ENCODE measurements at regions not wholly inside any gene's neighbourhood (a gene's known extent, or its start where the extent isn't known, plus 50 kb on each side); places are given as distances from the start of the nearest gene placed in this dataset.

GRCh38 chr2:66814916-66815315 is 380.0 kb downstream of the MEIS1 start:
- Histone ChIP-seq H4K20me1 (ENCODE audit: control insufficient read depth, insufficient read depth, low read length, poor library complexity, severe bottlenecking) (no peaks in the 10 kb centered on the region), H3K4me2 (replicated peaks; ENCODE audit: low read depth, low read length, poor library complexity, severe bottlenecking) (no peak overlapping the region), H3K27me3 (replicated peaks in 1 of 4; ENCODE audit: control extremely low read depth in 1 of 4, control insufficient read depth in 3 of 4, insufficient read depth in 4 of 4, low read length in 3 of 4) (no peaks in the 10 kb centered on the region), H3K79me2 (ENCODE audit: control insufficient read depth, insufficient read depth, low read length) (no peaks in the 10 kb centered on the region), H2AFZ (ENCODE audit: insufficient read depth, low read depth, low read length, poor library complexity, severe bottlenecking) (no peak overlapping the region), H3K36me3 (replicated peaks in 1 of 2; ENCODE audit: control extremely low read depth in 1 of 2, control insufficient read depth in 1 of 2, extremely low read depth in 1 of 2, insufficient read depth in 2 of 2, low read length in 1 of 2) (no peaks in the 10 kb centered on the region), H3K9me3 (ENCODE audit: control extremely low read depth in 1 of 3, control insufficient read depth in 2 of 3, insufficient read depth in 1 of 3, low read length in 2 of 3) (peaks cover 0 to 5% (median 0%) of the 10 kb centered on the region in 3 donors), H3K4me3 (ENCODE audit: control extremely low read depth in 1 of 5, extremely low read depth in 1 of 5, insufficient read depth in 1 of 5, low read depth in 2 of 5, low read length in 4 of 5) (no peak overlapping the region), H3K4me1 (ENCODE audit: control insufficient read depth in 2 of 2, insufficient read depth in 2 of 2, low read length in 2 of 2) (no peaks in the 10 kb centered on the region), H3K27ac (ENCODE audit: low read length in 2 of 2) (no peak overlapping the region), H3K9ac (ENCODE audit: low read length) (no peak overlapping the region)
- H3K27me3 Mint-ChIP-seq = no peaks in the 10 kb centered on the region
- no peak overlapping the region for H3K4me3 Mint-ChIP-seq
- POLR2A ChIA-PET = no interaction called here
- intact Hi-C loops (cut with micrococcal nuclease) = no loop called here
- ATAC-seq (ENCODE audit: low read depth) = no peak
- no peak for DNase-seq
- CTCF ChIA-PET = no interaction called here
- peaks cover 9% of the 10 kb centered on the region for H3K9me3 Mint-ChIP-seq (ENCODE audit: insufficient read depth)
- no peaks in the 10 kb centered on the region for H3K4me1 Mint-ChIP-seq
- TF ChIP-seq EZH2 (IDR thresholded peaks at IDR 0.05; ENCODE audit: borderline replicate concordance, insufficient read depth, low read depth, low read length, poor library complexity, severe bottlenecking) (no peak), CTCF (IDR thresholded peaks at IDR 0.05) (no peak)
- no CpG with 5 or more reads among the region's 1 CpG for WGBS (ENCODE audit: insufficient coverage)
- H3K27ac Mint-ChIP-seq = no peak overlapping the region

DNA sequence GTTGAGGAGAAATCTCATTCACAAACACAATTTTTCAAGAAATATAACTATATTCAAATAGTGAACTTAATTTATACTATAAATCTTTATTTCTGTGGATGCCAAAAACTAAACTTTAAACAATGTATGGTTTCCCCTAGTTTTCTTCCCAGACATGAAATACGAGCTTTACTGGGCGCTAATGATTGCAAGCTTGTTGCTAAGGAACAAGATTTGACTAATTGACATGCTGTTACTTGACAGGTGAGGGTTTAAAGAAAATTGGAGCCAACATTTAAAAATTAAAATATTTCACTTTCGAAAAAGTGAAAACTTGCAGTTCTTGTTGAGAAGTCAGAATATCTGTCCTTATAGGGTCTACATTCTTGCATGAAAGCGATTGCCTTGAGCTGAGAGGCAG is 381.0 kb downstream of the MEIS1 start:
- no peaks in the 10 kb centered on the region for H3K27me3 Mint-ChIP-seq
- no peak for ATAC-seq (ENCODE audit: low read depth)
- H3K4me1 Mint-ChIP-seq = no peaks in the 10 kb centered on the region
- no peak overlapping the region for H3K4me3 Mint-ChIP-seq
- ChIA-PET CTCF (no interaction called here), POLR2A (no interaction called here)
- H4K20me1 ChIP-seq (ENCODE audit: control insufficient read depth, insufficient read depth, low read length, poor library complexity, severe bottlenecking) = no peaks in the 10 kb centered on the region
- no peak overlapping the region for H3K4me2 ChIP-seq (replicated peaks; ENCODE audit: low read depth, low read length, poor library complexity, severe bottlenecking)
- H3K9me3 ChIP-seq (ENCODE audit: control extremely low read depth in 1 of 3, control insufficient read depth in 2 of 3, insufficient read depth in 1 of 3, low read length in 2 of 3) = peaks cover 0 to 7% (median 5%) of the 10 kb centered on the region in 3 donors
- H3K36me3 ChIP-seq (replicated peaks in 1 of 2; ENCODE audit: control extremely low read depth in 1 of 2, control insufficient read depth in 1 of 2, extremely low read depth in 1 of 2, insufficient read depth in 2 of 2, low read length in 1 of 2) = no peaks in the 10 kb centered on the region
- H2AFZ ChIP-seq (ENCODE audit: insufficient read depth, low read depth, low read length, poor library complexity, severe bottlenecking) = no peak overlapping the region
- no peak overlapping the region for H3K4me3 ChIP-seq (ENCODE audit: control extremely low read depth in 1 of 5, extremely low read depth in 1 of 5, insufficient read depth in 1 of 5, low read depth in 2 of 5, low read length in 4 of 5)
- no peaks in the 10 kb centered on the region for H3K4me1 ChIP-seq (ENCODE audit: control insufficient read depth in 2 of 2, insufficient read depth in 2 of 2, low read length in 2 of 2)
- WGBS (ENCODE audit: insufficient coverage) = 80% methylated on average over 1 of the region's 4 CpGs
- TF ChIP-seq CTCF (IDR thresholded peaks at IDR 0.05) (no peak), EZH2 (IDR thresholded peaks at IDR 0.05; ENCODE audit: borderline replicate concordance, insufficient read depth, low read depth, low read length, poor library complexity, severe bottlenecking) (no peak)
- no peak for DNase-seq
- no peak overlapping the region for H3K27ac Mint-ChIP-seq
- peaks cover 9% of the 10 kb centered on the region for H3K9me3 Mint-ChIP-seq (ENCODE audit: insufficient read depth)
- H3K27ac ChIP-seq (ENCODE audit: low read length in 2 of 2) = no peak overlapping the region
- intact Hi-C loops (cut with micrococcal nuclease) = no loop called here
- no peak overlapping the region for H3K9ac ChIP-seq (ENCODE audit: low read length)
- no peaks in the 10 kb centered on the region for H3K79me2 ChIP-seq (ENCODE audit: control insufficient read depth, insufficient read depth, low read length)
- H3K27me3 ChIP-seq (replicated peaks in 1 of 4; ENCODE audit: control extremely low read depth in 1 of 4, control insufficient read depth in 3 of 4, insufficient read depth in 4 of 4, low read length in 3 of 4) = no peaks in the 10 kb centered on the region
